Peyer's patch (tissue), 4 donors: ENCODE measurements at regions not wholly inside any gene's neighbourhood (a gene's known extent, or its start where the extent isn't known, plus 50 kb on each side); places are given as distances from the start of the nearest gene placed in this dataset.

ENCODE experiments used
- CTCF ChIP-seq, 6 experiments: fragments of 450-650 bp in 4 of 6; fragments of 200-600 bp in 2 of 6; sonication (generic) in 1 of 6; IDR thresholded peaks; one replicate each; pipeline ENCODE4 v1.5.1; 2017 to 2019; ENCODE audit warnings: antibody characterized with exemption in 6 of 6, mild to moderate bottlenecking in 3 of 6, moderate library complexity in 1 of 6
- POLR2A ChIP-seq, 2 donors: fragments of 450-650 bp; IDR thresholded peaks; one replicate each; pipeline ENCODE4 v1.5.1; 2017; ENCODE audit warnings: antibody characterized with exemption in 2 of 2, mild to moderate bottlenecking in 2 of 2, moderate library complexity in 2 of 2

DNA sequence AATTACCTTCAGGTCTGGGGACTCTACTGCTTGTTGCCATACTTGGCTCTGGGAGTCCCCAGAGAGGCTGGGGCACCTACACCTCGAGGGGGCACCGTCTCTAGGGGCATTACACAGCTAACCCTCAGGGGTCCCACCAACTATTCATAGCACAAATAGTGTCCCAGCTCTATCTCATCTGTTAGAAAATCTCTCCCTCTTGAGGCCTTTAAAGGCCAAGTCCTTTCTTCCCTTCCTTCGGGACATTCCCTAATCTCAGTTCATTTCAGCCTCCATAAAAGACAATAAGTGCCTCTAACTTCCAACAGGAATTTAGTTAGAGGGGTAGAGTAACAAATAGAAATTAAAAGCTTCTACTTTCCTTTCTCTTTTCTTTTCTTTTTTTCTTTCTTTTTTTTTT is 55.8 kb upstream of the SORBS2 start:
- no peak for TF ChIP-seq CTCF (IDR thresholded peaks at IDR 0.05)
- TF ChIP-seq POLR2A (IDR thresholded peaks at IDR 0.05) = no peak
